GM18511 (cell line): ENCODE measurements at regions not wholly inside any gene's neighbourhood (a gene's known extent, or its start where the extent isn't known, plus 50 kb on each side); places are given as distances from the start of the nearest gene placed in this dataset.
A peak's percentile ranks its signal among the peaks of the same experiment; 100 is the strongest.

ENCODE experiments used
- ATAC-seq: cut with Tn5 transposase; IDR thresholded peaks from one replicate; pipeline ENCODE4 v1.9.1; 2021; ENCODE audit warnings: mild to moderate bottlenecking, moderate library complexity; ENCODE audit not compliant: unreplicated experiment

GRCh38 chr4:74612837-74613236 lies 167.9 kb downstream of the AREG start:
- ATAC-seq = no peak

DNA sequence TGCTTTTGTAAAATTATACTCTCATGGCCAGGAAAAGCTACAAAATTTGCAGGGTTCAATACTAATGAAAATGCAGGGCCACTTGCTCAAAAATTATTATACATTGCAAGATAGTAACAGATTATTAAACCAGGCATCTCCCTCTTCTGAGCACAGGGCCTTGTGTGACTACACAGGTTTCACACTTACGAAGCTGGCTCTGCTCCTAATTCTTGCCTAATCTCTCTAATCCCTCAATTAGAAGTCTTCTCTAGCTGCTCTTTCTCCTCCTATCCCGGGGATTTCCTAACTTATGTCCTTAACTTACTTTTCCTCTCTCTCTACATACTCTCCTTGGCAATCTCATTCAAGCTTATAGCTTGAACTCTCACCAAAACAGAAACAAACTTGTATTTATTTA lies 168.3 kb downstream of the AREG start:
- ATAC-seq = no peak

DNA sequence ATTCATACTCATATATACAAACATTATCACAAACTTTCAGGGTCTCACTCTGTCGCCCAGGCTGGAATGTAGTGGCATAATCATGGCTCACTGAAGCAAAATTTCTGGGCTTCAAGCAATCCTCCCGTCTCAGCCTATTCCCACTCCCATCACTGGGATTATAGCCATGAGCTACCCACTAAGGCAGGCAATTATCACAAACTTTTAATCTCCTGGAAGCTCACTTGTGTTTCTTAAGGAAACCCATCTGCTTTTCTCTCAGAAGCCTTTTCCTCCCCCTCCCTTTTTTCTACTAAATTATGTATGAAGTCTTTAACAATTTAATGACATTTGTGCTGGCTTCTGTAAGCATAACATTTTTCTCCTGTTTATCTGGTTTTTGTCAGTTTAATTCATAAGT lies 170.5 kb downstream of the AREG start:
- ATAC-seq = no peak

DNA sequence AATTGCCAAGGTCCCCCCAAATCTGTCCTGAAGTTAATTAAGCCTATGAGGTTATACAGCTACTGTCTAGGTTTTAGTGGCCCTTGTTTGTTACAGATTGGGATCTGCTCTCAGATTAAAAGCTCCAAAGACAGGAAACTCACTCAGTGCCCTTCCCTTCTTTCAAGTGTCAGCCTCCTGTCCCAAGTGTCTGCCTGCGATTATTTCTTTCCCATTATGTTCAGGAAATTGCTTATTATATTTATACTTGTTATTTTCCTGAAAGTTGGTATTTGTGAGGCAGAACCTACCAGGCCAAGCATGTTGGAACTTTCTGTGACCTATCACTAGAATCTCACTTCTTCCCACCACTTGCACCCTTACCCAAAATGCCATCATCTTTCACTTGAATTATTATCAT lies 173.2 kb downstream of the AREG start:
- ATAC-seq = no peak

- ATAC-seq = no peak
These were observed 173.7 kb downstream of the AREG start for GRCh38 chr4:74618659-74619058.

- no peak for ATAC-seq
These were observed 174.2 kb downstream of the BTC start for GRCh38 chr4:74619931-74620702.

- no peak for ATAC-seq
These were observed 172.7 kb downstream of the BTC start for GRCh38 chr4:74621616-74622015.

GRCh38 chr4:74623041-74623440 lies 171.3 kb downstream of the BTC start:
- peak; percentile 80 for ATAC-seq

DNA sequence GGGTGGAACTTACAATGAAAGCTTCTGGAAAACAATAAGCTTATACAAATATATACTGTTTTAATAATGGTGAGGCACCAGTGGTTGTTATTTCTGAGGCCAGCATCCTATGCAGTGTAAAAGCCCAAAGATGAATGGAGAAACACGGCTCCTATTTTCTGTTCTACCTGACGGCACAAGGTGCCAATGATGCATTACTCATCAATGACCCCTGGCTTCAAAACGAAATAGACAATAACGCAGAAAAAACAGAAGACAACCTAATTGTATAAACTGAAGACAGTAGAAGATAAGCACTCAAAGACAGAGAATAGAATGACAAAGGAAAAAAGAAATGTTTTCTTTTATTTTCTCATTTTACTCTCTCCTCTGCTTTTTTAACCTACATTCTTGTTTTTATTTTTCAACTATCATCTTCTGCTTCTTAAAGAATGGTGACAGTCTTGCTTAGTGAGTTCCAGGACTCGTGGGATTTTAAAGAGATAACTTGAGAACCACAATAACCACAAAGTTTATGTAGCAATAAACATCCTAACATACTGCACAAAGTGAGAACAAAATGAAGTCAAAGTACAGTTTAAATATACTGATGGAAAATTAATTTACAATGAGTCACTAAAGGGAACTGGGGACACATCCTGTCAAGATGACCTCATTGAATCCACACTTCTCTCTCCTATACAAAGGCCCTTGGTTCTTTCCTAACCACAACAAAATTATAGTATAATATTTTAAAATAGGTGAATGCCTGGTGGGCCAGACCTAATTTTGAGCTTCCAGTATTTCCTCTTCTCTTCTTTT lies 169.8 kb downstream of the BTC start:
- ATAC-seq = no peak

DNA sequence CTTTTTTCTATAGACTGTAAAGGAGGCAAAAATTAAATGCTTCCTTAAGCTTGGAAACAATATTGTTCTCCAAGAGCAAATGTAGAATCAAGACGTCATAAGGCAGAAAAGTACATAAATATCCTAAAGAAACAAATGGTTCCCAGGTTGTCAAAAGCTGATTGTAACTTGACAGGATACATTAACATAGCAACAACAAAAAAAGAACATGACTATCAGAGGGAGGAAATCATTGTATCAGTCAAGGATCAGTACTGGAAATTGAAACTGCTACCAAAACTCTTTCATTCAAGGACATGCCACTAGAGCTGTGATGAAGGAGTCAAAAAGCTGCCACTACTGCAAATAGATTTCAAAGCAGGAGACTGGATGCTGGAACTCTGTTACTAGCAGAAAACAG lies 168.3 kb downstream of the BTC start:
- no peak for ATAC-seq

GRCh38 chr4:74627093-74627492 lies 167.2 kb downstream of the BTC start:
- ATAC-seq = no peak

DNA sequence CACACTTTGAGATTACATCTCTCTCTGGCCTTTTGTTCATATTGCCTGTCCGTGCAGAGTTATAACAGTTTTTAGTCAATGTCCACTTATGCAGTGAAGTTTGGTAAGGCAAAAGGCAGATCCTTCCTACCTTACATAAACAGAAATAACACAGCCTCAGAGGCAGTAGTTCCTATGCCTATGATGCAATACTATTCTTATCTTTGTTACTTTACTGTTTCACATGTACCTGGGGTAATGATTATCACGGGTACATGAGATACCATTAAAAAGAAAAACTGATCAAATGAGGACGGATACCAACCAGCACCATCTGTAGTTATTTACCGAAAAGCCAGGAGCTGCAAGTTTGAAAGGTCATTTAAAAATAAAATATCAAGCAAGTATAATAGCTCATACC lies 166.8 kb downstream of the BTC start:
- ATAC-seq = no peak

GRCh38 chr4:74628852-74629620 lies 165.3 kb downstream of the BTC start:
- ATAC-seq = peak; percentile 55

- no peak for ATAC-seq
These were observed 163.8 kb downstream of the BTC start for GRCh38 chr4:74630551-74630950.

DNA sequence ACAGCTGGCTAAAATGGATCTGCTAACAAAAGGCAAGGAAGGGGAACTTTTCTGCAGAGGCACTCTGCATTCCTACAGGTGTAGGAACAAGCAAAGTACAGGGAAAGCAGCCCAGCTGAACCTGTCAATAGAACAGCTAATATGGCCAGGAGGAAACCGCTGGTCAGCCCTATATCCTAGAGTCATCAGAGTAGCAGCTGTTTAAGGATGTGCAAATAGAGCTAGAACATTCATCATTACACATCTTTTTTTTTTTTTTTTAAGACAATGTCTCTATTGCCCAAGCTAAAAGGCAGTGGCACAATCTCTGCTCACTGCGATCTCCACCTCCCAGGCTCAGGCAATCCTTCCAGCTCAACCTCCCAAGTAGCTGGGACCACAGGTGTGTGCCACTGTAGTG lies 163.0 kb downstream of the BTC start:
- ATAC-seq = no peak

DNA sequence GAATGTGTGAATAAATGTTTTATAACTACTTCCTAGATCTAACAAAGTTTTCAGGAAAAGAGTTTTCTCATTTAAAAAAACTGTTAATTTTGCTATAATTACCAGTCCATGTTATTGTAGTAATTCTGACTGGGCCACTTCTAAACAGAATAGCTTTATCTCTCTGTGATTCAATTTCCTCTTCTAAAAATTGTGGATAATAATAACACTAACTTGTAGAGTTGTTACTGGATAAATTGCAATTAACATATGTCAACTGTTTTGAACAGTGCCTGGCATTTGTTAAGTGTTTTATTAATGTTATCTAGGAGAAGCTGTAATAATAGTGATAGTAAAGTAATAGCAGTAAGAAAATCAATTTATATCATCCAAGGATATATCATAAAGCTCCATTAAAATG lies 162.3 kb downstream of the BTC start:
- no peak for ATAC-seq

GRCh38 chr4:74632634-74633033 lies 161.7 kb downstream of the BTC start:
- no peak for ATAC-seq

GRCh38 chr4:74635074-74635473 lies 159.2 kb downstream of the BTC start:
- no peak for ATAC-seq

DNA sequence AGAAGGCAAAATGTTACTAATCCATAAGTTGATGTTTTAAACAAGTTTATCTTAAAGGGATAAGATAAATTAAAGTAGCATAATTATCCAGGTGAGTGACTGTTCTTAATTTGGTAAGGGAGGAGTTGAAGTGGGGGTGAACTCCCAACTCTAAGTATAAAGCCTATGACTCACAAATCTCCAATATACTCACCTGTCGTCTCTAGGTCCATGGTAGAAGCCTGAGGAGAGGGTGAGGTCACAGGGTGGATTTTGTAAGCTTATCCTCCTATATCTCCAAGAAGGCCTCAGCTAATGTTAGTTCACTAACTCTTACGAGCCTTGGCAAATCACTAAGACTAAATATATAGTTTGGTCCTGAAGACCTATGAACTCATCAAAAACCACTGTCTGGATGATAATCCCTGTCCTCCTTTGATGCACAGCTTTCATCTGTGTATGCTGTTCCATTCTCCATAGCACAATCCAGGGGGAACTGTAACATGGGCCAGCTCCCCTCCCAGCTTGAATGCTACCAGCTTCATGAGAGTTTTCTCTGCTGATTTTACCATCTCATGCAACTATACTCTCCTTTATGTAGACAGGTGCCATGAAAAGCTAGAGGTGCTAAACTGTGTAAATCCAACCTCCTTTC lies 158.7 kb downstream of the BTC start:
- no peak for ATAC-seq

GRCh38 chr4:74638001-74638400 lies 156.3 kb downstream of the BTC start:
- no peak for ATAC-seq

- ATAC-seq = no peak
These were observed 155.6 kb downstream of the BTC start for GRCh38 chr4:74638689-74639088.
